GM12874 (cell line): ENCODE measurements at regions not wholly inside any gene's neighbourhood (a gene's known extent, or its start where the extent isn't known, plus 50 kb on each side); places are given as distances from the start of the nearest gene placed in this dataset.

Experiments used
- TF ChIP-seq, protein P1 (sequence below): IDR thresholded peaks from 2 replicates; pipeline ENCODE4 v1.5.1; 2011; ENCODE audit warnings: low read depth, mild to moderate bottlenecking, control low read depth, low read length, moderate library complexity; ENCODE audit not compliant: insufficient read depth

DNA sequence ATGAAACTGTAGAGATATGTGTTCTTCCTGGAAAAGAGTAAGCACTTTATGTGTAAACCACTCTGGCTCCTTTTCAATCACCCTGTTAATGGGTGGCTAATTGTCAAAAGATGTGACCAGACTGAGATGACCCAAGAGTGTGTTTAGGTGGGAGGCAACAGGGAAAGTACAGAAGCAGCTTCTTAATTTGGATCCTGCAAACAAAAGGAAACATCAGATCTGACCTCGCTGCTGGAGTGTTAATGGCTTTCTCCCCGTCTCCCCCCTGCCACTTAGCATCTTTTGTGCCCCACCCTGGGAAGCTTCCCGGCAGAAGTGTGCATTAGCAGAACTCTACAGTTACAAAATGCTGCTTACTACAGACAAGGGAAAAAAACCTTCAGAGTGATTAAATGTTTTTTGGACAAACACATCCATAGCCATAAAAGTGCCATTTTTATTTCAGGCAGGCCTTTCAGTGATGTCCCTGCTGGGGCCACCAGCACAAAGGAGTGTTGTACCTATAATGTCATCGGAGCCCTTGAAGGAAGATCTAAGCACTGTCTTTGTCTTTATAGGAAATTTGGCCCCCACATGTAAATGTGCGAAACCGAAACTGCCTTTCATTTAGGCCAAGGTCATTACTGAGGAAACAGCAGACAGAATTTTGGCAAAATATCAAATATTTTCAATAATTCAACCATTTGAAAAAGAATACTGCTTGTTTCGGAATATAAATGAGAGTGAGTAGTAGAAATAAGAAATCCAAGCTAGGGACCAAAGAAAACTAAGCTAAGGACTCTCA, 311.0 kb downstream of the WDR72 start:
- TF ChIP-seq, protein P1, sequence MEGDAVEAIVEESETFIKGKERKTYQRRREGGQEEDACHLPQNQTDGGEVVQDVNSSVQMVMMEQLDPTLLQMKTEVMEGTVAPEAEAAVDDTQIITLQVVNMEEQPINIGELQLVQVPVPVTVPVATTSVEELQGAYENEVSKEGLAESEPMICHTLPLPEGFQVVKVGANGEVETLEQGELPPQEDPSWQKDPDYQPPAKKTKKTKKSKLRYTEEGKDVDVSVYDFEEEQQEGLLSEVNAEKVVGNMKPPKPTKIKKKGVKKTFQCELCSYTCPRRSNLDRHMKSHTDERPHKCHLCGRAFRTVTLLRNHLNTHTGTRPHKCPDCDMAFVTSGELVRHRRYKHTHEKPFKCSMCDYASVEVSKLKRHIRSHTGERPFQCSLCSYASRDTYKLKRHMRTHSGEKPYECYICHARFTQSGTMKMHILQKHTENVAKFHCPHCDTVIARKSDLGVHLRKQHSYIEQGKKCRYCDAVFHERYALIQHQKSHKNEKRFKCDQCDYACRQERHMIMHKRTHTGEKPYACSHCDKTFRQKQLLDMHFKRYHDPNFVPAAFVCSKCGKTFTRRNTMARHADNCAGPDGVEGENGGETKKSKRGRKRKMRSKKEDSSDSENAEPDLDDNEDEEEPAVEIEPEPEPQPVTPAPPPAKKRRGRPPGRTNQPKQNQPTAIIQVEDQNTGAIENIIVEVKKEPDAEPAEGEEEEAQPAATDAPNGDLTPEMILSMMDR = no peak

DNA sequence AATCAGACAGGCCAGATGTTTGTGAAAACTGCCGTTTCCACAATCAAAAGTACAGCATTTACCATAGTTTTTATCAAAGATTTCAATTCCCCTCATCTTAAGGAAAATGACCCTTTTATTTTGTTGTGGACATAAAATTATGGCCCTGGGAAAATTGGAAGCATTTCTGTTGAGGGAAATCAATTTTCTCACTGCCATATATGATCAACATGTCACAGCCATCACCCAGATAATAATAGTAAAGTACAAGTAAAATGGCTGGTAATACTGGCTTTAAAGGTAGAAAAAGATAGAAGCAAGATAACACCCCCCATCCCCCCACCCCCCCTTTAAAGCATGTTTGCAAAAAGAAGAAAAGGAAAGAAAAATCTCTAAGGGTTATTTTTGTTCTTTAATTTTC, 311.7 kb downstream of the WDR72 start:
- TF ChIP-seq, protein P1 = no peak

DNA sequence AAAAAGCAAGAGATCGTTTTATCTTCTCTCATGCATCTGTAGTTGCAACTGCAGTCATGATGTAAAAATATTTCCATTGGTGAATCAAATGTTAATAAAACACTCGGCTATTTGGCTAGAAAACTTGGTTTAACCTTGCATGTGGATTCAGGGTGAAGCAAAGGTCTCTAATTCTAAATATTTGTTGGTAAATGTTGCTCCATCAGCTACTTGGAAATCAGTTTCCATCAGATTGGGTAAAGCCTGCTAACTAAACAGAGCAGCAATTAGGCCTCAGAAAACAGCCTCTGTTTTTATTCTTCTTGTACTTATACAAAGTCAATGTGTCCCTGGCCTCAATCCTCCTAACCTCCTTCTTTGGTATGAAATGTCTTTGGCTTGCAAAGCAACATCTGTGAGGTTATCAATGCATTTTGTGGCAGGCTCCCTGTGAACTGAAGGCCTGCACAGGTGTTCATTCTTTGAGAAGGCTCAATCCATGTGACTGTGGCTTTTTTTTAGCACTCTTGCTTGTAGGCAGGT, 312.3 kb downstream of the WDR72 start:
- TF ChIP-seq, protein P1 = no peak

DNA sequence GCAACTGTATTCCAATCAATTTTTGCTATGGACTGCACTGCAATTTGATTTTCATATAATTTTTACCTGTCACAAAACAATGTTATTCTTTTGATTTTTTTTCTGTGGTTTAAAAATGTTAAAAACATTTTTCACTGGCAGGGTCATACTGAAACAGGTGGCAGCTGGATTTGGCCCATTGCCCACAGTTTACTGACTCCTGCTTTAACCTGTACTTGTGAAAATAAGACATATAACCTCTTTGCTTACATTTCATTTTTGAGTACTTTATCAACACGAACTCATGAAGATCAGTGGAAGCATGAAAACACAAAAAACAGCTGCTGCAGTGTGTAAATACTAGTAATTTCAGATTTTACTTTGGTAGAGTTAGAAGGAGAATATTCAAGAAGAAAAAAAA, 313.1 kb downstream of the WDR72 start:
- TF ChIP-seq, protein P1 = no peak

DNA sequence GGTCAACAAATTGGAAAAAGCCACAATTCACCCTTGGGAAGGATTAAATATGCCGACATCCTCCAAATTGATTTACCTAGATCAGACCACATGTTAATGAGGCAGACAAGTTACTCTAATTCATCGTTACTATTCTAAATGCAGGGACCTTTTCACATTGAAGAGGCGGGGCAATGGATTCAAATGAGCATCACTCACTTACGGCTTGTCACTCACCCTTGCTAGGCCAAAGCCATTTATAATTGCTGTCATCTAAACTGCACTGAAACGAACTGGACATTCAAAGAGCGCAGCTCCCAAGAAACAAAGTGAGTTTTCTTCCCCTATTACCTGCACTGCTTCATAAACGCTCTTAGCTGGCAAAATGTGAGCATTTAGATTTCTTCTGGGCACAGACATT, 313.9 kb downstream of the WDR72 start:
- TF ChIP-seq, protein P1 = no peak

DNA sequence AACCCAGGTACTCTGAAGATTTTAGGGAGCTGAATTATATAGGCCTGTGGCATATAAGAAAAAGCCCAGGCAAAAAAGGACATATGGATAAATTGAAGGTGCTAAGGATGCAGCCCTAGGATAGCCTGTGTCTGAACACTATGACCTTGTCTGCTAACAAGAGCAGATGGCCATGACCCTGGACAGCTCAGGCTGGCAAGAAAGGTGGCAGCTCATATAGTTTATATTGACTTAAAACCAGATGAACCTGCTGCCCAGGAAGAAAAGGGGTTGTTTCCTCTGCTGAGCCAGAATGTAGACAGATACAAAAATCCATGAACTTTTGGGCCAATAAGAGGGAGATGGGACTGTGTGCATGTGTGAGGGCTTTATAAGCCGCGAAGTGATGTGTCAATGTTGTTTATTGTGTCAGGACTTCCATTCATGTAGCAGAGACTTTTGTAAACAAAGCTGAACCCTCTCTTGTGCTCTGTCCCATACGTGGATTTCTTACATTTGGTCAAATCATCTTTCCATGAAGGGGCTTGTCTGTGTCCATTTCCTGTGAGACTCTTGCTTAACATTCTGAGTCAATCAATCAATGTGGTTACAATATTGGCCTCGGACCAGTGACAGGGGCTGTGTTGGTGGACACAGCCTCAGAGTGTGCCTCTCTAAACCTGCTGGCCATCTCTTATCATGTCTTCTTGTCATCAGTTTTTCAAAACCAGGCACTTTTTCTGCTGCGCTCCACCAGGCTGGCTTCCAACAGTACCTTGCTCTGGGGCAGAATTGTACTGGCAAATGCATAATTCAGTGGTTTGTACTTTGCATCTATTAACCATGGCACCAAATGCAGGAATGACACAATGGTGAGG, 321.2 kb downstream of the WDR72 start:
- TF ChIP-seq, protein P1 = no peak

DNA sequence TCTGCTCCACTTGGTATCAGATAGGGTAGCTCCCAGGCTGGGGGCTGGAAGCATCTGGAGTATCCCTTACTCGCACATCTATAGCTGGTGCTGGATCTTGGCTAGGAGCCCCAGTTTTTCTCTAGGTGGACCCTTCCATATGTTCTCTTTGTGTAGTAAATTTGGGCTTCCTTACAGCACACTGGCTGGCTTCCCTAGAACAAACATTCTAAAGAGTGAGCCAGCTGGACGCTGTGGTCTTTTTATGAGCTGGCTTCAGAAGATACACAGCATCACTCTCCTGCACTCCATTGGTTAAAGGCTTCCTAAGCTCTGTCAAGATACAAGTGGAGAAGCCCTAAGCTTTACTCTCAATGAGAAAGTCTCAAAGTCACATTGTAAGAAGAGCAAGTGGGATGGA, 322.1 kb downstream of the WDR72 start:
- TF ChIP-seq, protein P1 = no peak
